ENCODE measurements at regions not wholly inside any gene's neighbourhood (a gene's known extent, or its start where the extent isn't known, plus 50 kb on each side); places are given as distances from the start of the nearest gene placed in this dataset.

DNA sequence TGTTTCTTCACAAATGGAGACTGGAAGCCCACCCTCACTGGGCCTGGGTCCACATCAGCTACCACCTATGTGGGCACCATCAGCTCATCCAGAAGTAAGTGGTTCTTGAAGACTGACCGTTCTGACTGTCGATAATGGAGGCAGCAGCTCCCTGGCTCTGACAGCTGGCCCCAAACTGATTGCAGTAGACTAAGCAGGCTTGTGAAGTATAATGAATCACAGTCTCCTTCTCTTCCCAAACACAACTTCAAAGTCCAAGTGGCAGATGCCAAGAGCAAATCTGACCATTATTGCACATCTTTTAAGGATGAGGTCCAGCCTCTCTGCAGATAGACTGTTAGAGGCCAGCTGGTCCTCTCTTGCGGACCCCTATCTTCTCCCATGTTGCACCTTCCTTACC is 574.4 kb upstream of the KLF12 start:
- no peak overlapping the region for H3K4me2 ChIP-seq (ENCODE audit: low read length)
- H3K9ac ChIP-seq (ENCODE audit: low read length): no peak overlapping the region
- H3K27ac ChIP-seq (ENCODE audit: low read depth, low read length, poor library complexity, severe bottlenecking): no peak overlapping the region
- H3K36me3 ChIP-seq (ENCODE audit: insufficient read depth, low read length): no peaks in the 10 kb centered on the region
- no peak overlapping the region for H2AFZ ChIP-seq (ENCODE audit: low read length)
- H3K9me2 ChIP-seq (ENCODE audit: low read depth, low read length): no peaks in the 10 kb centered on the region
- H3K79me2 ChIP-seq (ENCODE audit: insufficient read depth, low read length): no peaks in the 10 kb centered on the region
- no peak for TF ChIP-seq EZH2 (IDR thresholded peaks at IDR 0.05; ENCODE audit: borderline replicate concordance, low read length)
- TF ChIP-seq, protein P1, sequence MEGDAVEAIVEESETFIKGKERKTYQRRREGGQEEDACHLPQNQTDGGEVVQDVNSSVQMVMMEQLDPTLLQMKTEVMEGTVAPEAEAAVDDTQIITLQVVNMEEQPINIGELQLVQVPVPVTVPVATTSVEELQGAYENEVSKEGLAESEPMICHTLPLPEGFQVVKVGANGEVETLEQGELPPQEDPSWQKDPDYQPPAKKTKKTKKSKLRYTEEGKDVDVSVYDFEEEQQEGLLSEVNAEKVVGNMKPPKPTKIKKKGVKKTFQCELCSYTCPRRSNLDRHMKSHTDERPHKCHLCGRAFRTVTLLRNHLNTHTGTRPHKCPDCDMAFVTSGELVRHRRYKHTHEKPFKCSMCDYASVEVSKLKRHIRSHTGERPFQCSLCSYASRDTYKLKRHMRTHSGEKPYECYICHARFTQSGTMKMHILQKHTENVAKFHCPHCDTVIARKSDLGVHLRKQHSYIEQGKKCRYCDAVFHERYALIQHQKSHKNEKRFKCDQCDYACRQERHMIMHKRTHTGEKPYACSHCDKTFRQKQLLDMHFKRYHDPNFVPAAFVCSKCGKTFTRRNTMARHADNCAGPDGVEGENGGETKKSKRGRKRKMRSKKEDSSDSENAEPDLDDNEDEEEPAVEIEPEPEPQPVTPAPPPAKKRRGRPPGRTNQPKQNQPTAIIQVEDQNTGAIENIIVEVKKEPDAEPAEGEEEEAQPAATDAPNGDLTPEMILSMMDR (IDR thresholded peaks at IDR 0.05; ENCODE audit: low read length): no peak
- no peak overlapping the region for H3K4me3 ChIP-seq (ENCODE audit: low read depth, low read length, poor library complexity, severe bottlenecking)
- H3K4me1 ChIP-seq (ENCODE audit: insufficient read depth, low read length, severe bottlenecking): no peaks in the 10 kb centered on the region
- H3F3A ChIP-seq (ENCODE audit: insufficient read depth, low read length): no peaks in the 10 kb centered on the region
- H3K9me3 ChIP-seq (ENCODE audit: low read length): no peaks in the 10 kb centered on the region
- H4K20me1 ChIP-seq (ENCODE audit: insufficient read depth, low read length): no peaks in the 10 kb centered on the region
- no peaks in the 10 kb centered on the region for H3K27me3 ChIP-seq (ENCODE audit: insufficient read depth, low read length)

DNA sequence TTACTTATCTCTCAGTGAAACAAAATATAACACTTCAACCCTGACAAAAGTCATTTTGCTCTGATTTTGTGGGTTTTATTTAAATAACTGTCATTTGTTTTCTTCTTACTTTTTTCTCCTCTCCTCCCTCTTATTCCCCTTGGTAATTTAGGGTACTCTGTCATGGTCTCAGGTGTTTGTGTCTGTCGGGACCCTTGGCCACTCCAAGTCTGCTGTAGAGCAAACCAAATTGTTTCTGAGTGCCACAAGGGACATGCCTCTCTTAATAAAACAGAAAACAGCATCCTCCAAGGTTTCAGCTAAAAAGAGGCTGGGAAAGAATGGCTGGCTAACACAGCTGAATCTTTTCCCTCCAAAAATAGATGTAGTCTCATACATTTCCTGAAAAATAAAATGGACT is 573.1 kb upstream of the KLF12 start:
- no peaks in the 10 kb centered on the region for H3K4me1 ChIP-seq (ENCODE audit: insufficient read depth, low read length, severe bottlenecking)
- H3K79me2 ChIP-seq (ENCODE audit: insufficient read depth, low read length): no peaks in the 10 kb centered on the region
- H4K20me1 ChIP-seq (ENCODE audit: insufficient read depth, low read length): no peaks in the 10 kb centered on the region
- TF ChIP-seq EZH2 (IDR thresholded peaks at IDR 0.05; ENCODE audit: borderline replicate concordance, low read length): no peak
- TF ChIP-seq, protein P1 (IDR thresholded peaks at IDR 0.05; ENCODE audit: low read length): no peak
- H3K27ac ChIP-seq (ENCODE audit: low read depth, low read length, poor library complexity, severe bottlenecking): no peak overlapping the region
- no peak overlapping the region for H2AFZ ChIP-seq (ENCODE audit: low read length)
- no peak overlapping the region for H3K9ac ChIP-seq (ENCODE audit: low read length)
- H3F3A ChIP-seq (ENCODE audit: insufficient read depth, low read length): no peaks in the 10 kb centered on the region
- no peaks in the 10 kb centered on the region for H3K36me3 ChIP-seq (ENCODE audit: insufficient read depth, low read length)
- H3K4me2 ChIP-seq (ENCODE audit: low read length): no peak overlapping the region
- H3K27me3 ChIP-seq (ENCODE audit: insufficient read depth, low read length): no peaks in the 10 kb centered on the region
- no peaks in the 10 kb centered on the region for H3K9me2 ChIP-seq (ENCODE audit: low read depth, low read length)
- H3K9me3 ChIP-seq (ENCODE audit: low read length): no peaks in the 10 kb centered on the region
- H3K4me3 ChIP-seq (ENCODE audit: low read depth, low read length, poor library complexity, severe bottlenecking): no peak overlapping the region

DNA sequence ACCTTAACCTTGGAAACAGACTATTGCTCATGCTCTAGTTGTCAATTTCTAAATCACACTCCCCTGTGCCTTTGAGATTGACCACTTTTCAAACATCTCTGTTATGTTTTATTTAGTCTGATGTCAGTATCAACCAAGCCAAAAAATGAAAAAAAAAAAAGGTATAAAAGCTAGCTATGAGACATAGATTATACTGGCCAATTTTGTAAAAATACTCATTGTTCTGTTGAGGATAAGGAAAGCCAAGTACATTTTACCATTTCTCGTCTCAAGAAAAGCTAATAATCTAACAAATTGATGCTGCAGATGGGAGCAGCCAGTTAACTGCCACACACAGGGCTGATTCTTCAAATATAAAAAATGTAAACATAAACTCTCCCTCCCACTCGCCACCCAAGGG is 572.6 kb upstream of the KLF12 start:
- Histone ChIP-seq H3K9me3 (ENCODE audit: low read length) (no peaks in the 10 kb centered on the region), H3K27ac (ENCODE audit: low read depth, low read length, poor library complexity, severe bottlenecking) (no peak overlapping the region), H3K4me3 (ENCODE audit: low read depth, low read length, poor library complexity, severe bottlenecking) (no peak overlapping the region), H2AFZ (ENCODE audit: low read length) (no peak overlapping the region), H3K27me3 (ENCODE audit: insufficient read depth, low read length) (no peaks in the 10 kb centered on the region), H3K9me2 (ENCODE audit: low read depth, low read length) (no peaks in the 10 kb centered on the region), H3K9ac (ENCODE audit: low read length) (no peak overlapping the region), H3F3A (ENCODE audit: insufficient read depth, low read length) (no peaks in the 10 kb centered on the region), H3K79me2 (ENCODE audit: insufficient read depth, low read length) (no peaks in the 10 kb centered on the region), H3K4me2 (ENCODE audit: low read length) (no peak overlapping the region), H4K20me1 (ENCODE audit: insufficient read depth, low read length) (no peaks in the 10 kb centered on the region), H3K36me3 (ENCODE audit: insufficient read depth, low read length) (no peaks in the 10 kb centered on the region), H3K4me1 (ENCODE audit: insufficient read depth, low read length, severe bottlenecking) (no peaks in the 10 kb centered on the region)
- TF ChIP-seq, protein P1 (IDR thresholded peaks at IDR 0.05; ENCODE audit: low read length): no peak
- no peak for TF ChIP-seq EZH2 (IDR thresholded peaks at IDR 0.05; ENCODE audit: borderline replicate concordance, low read length)

All from OCI-LY1 (cell line).